LNCaP clone FGC (cell line): ENCODE measurements at regions not wholly inside any gene's neighbourhood (a gene's known extent, or its start where the extent isn't known, plus 50 kb on each side); places are given as distances from the start of the nearest gene placed in this dataset.

Source experiments
- DNase-seq: peaks from one replicate; pipeline ENCODE4 v3.0.0-alpha.2; 2011; ENCODE audit warnings: low read depth
- H3K4me3 ChIP-seq: 2 replicates; pipeline ENCODE4 v1.5.1; 2011; ENCODE audit warnings: mild to moderate bottlenecking, low read depth, low read length, control low read depth
- TF ChIP-seq, protein P1 (sequence below): IDR thresholded peaks from 2 replicates; pipeline ENCODE4 v1.5.1; 2012; ENCODE audit warnings: mild to moderate bottlenecking; ENCODE audit not compliant: control insufficient read depth, insufficient read depth; ENCODE audit errors: extremely low read depth

- TF ChIP-seq, protein P1, sequence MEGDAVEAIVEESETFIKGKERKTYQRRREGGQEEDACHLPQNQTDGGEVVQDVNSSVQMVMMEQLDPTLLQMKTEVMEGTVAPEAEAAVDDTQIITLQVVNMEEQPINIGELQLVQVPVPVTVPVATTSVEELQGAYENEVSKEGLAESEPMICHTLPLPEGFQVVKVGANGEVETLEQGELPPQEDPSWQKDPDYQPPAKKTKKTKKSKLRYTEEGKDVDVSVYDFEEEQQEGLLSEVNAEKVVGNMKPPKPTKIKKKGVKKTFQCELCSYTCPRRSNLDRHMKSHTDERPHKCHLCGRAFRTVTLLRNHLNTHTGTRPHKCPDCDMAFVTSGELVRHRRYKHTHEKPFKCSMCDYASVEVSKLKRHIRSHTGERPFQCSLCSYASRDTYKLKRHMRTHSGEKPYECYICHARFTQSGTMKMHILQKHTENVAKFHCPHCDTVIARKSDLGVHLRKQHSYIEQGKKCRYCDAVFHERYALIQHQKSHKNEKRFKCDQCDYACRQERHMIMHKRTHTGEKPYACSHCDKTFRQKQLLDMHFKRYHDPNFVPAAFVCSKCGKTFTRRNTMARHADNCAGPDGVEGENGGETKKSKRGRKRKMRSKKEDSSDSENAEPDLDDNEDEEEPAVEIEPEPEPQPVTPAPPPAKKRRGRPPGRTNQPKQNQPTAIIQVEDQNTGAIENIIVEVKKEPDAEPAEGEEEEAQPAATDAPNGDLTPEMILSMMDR, result no peak
Observed at GRCh38 chr15:96245252-96245651, 85.2 kb upstream of the NR2F2 start.

GRCh38 chr15:96246057-96246456 is 84.4 kb upstream of the NR2F2 start:
- no peak overlapping the region for H3K4me3 ChIP-seq
- TF ChIP-seq, protein P1, result no peak
- DNase-seq, result no peak

More at GRCh38 chr15:96245252-96245651, 85.2 kb upstream of the NR2F2 start:
- H3K4me3 ChIP-seq, result no peak overlapping the region
- no peak for DNase-seq

DNA sequence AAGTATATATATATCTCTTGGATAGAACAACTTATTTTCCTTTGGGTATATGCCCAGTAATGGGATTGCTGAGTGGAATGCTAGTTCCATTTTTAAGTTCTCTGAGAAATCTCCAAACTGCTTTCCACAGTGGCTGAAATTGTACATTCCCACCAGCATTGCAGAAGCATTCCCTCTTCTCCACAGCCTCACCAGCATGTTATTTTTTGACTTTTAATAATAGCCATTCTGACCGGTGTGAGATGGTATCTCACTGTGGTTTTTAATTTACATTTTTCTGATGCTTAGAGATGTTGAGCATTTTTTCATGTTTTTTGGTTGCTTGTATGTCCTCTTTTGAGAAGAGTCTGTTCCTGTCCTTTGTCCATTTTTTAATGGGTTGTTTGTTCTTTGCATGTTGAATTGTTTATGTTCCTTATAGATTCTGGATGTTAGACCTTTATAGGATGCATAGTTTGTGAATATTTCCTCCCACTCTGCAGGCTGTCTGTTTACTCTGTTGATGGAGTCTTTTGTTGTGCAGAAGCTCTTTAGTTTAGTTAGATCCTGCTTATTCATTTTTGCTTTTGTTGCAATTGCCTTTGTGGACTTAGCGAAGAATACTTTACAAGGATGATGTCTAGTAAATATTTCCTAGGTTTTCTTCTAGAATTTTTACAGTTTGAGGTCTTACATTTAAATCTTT is 82.7 kb upstream of the NR2F2 start:
- no peak for DNase-seq
- TF ChIP-seq, protein P1, result no peak
- no peak overlapping the region for H3K4me3 ChIP-seq

DNA sequence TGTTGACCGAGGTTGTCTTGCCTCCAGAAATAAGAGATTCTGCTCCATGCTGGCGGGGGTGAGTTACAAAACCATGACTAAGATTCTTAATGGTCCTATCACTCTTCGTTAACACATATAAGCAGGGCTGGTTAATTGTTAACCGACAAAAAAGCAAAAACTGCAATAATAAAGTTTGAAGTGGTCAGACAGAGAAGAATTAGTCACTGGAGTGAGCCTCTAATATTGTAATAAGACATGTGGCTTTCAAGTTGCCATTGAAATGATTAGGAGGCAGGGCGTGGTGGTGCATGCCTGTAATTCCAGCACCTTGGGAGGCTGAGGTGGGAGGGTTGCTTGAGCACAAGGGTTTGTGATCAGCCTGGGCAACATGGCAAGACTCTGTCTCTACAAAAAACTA is 78.4 kb upstream of the NR2F2 start:
- DNase-seq, result no peak
- H3K4me3 ChIP-seq, result no peak overlapping the region
- TF ChIP-seq, protein P1, result no peak

DNA sequence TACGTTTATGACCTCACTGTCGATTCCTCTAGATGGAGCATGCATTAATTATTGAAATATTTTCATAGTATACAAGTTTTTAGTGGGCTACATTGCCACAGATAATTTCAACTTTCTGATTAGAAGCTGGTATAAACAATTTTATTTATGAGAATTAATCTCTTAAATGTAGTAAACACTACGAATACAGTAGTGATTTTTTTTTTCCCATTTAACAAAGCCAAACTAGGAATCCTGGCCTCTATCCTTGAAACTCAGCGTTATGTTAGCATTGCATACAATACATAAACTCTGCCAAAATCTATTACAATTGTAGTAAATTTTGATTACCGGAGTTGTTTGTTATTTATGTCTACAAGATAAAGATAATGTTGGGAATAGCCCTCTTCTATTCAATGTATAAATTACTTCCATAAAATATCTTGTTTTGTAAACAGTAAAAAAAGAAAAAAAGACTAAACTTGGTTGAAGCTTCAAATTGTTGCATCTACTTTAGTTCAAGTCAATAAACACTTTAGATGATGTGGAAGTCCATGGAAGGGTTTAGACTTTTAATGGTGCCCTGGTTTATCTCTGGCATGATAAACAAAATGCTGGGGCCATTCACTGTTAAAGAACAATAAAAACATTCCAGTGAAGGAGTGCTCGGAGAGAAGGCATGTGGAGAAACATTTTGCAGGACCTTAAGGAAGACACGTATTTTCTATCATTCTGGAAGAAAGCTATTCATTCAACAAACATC is 77.3 kb upstream of the NR2F2 start:
- TF ChIP-seq, protein P1, result no peak
- H3K4me3 ChIP-seq, result no peak overlapping the region
- DNase-seq, result no peak

DNA sequence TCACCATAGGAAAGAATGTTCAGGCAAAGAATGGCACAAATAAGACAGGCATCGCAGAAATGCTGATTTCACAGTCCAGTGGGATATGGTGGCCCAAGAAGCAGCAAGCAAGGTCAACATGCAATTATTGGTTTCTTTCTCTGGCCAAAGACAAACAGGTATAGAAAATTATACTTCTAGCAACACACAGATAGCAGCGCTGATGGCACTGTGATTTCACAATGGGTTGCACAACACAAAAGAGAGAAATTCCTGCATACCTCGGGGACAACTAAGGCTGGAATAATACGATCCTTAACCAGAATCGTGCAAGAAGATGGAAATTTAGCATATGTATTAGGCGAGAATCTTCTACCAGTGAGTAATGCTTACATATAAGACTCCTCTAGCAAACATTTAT is 76.3 kb upstream of the NR2F2 start:
- TF ChIP-seq, protein P1, result no peak
- no peak overlapping the region for H3K4me3 ChIP-seq
- no peak for DNase-seq
